GM12875 (cell line): ENCODE measurements at regions not wholly inside any gene's neighbourhood (a gene's known extent, or its start where the extent isn't known, plus 50 kb on each side); places are given as distances from the start of the nearest gene placed in this dataset.

Source experiments
- H3K4me3 ChIP-seq: one replicate; pipeline ENCODE4 v1.5.1; 2011; ENCODE audit warnings: low read depth, low read length, control low read depth
- CTCF ChIP-seq: IDR thresholded peaks from 2 replicates; pipeline ENCODE4 v1.5.1; 2011; ENCODE audit warnings: low read depth, mild to moderate bottlenecking, control low read depth, inconsistent platforms, low read length, moderate library complexity, borderline replicate concordance; ENCODE audit not compliant: insufficient read depth

GRCh38 chr5:90301248-90301647 lies 108.3 kb downstream of the CETN3 start:
- no peak overlapping the region for H3K4me3 ChIP-seq
- no peak for TF ChIP-seq CTCF

GRCh38 chr5:90297045-90297764 lies 112.4 kb downstream of the CETN3 start:
- H3K4me3 ChIP-seq = no peak overlapping the region
- TF ChIP-seq CTCF = no peak

- H3K4me3 ChIP-seq = no peak overlapping the region
- TF ChIP-seq CTCF = peak; percentile 26; the same call in 1 of the 2 replicates
These were observed 115.0 kb downstream of the CETN3 start for GRCh38 chr5:90294604-90295003.

- H3K4me3 ChIP-seq = no peak overlapping the region
- TF ChIP-seq CTCF = no peak
These were observed 115.6 kb downstream of the CETN3 start for GRCh38 chr5:90293931-90294330.

- TF ChIP-seq CTCF = no peak
- H3K4me3 ChIP-seq = no peak overlapping the region
These were observed 118.9 kb downstream of the CETN3 start for GRCh38 chr5:90290648-90291047.

GRCh38 chr5:90289837-90290236 lies 119.7 kb downstream of the CETN3 start:
- no peak overlapping the region for H3K4me3 ChIP-seq
- no peak for TF ChIP-seq CTCF

GRCh38 chr5:90287036-90287435 lies 122.5 kb downstream of the CETN3 start:
- TF ChIP-seq CTCF = no peak
- H3K4me3 ChIP-seq = no peak overlapping the region
